ENCODE measurements at regions not wholly inside any gene's neighbourhood (a gene's known extent, or its start where the extent isn't known, plus 50 kb on each side); places are given as distances from the start of the nearest gene placed in this dataset.
"Not testable (repeated sequence)": the region's sequence is repeated elsewhere in the genome, so short reads cannot be mapped to it uniquely, and the experiment has no call there.

DNA sequence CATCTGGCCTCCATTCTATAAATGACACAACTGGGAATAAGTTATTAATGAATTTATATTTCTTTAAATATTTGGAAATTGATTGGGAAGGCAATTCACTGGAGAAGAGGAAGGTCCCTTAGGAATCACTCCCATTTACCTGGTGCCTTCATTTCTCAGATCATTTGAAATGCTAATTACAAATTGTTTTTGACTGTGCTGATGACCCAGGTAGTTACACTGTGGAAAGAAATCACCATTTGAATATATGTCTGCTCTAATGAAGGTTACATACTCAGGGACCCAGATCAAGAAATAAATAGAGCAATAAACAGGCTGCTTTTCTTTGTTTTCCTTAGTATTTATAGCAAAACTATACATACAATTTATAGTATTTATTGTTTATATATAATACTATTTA is 1759.1 kb downstream of the ARAP2 start:
- no peak for ATAC-seq (ENCODE audit: low read depth)
- no peaks in the 10 kb centered on the region for H3K9me3 Mint-ChIP-seq
- TF ChIP-seq, protein P1, sequence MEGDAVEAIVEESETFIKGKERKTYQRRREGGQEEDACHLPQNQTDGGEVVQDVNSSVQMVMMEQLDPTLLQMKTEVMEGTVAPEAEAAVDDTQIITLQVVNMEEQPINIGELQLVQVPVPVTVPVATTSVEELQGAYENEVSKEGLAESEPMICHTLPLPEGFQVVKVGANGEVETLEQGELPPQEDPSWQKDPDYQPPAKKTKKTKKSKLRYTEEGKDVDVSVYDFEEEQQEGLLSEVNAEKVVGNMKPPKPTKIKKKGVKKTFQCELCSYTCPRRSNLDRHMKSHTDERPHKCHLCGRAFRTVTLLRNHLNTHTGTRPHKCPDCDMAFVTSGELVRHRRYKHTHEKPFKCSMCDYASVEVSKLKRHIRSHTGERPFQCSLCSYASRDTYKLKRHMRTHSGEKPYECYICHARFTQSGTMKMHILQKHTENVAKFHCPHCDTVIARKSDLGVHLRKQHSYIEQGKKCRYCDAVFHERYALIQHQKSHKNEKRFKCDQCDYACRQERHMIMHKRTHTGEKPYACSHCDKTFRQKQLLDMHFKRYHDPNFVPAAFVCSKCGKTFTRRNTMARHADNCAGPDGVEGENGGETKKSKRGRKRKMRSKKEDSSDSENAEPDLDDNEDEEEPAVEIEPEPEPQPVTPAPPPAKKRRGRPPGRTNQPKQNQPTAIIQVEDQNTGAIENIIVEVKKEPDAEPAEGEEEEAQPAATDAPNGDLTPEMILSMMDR (IDR thresholded peaks at IDR 0.05): no peak
- H3K4me3 Mint-ChIP-seq: no peak overlapping the region
- no peak overlapping the region for H3K27ac Mint-ChIP-seq
- H3K4me1 Mint-ChIP-seq: no peaks in the 10 kb centered on the region
- CTCF ChIA-PET: no interaction called here
- H3K27me3 Mint-ChIP-seq: no peaks in the 10 kb centered on the region
- intact Hi-C loops (cut with micrococcal nuclease): no loop called here
- POLR2A ChIA-PET: no interaction called here
- H3K36me3 Mint-ChIP-seq (ENCODE audit: low read depth): no peaks in the 10 kb centered on the region
- DNase-seq: no peak

DNA sequence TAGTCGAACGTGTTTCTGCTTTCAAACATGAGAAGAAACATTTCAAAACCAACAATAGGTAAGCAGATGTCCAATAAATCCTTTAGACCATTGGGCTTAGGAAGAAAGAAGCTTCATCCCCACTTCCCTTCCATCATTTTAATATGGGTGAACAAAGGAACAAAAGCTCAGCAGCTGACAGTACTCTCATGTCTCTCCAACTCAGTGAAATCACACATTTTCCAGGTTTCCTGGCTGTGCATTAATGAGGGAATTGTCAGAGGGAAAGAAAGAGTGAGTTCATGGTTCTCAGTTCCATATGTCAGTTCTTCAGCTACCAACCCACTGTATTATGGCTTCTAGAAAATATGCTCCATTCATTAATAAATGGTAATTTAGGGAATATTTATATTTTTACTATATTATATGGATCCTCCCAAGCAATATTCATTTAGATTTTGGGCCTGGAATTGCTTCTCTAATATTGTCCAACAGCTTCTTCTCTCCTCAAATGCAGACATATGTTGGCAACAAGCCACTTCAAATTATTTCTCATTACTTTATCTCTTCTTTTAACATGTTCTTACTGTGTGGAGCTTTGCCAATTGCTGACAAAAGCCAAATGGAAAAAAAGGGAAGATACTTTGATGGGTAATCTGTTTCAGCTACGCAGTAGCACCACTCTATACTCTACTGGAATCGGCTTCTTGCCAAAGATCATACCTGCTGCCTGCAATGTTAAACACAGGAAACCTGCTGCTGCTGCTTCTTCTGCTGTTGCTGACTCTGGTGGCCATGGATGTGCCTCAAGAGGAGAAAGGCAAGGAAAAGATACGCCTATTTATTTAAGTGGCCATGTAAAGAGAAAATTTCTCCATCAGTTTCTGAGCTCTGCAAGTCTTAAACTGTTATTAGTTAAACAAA is 1757.6 kb downstream of the ARAP2 start:
- Mint-ChIP-seq H3K4me3 (no peak overlapping the region), H3K9me3 (peaks cover 4% of the 10 kb centered on the region), H3K4me1 (no peaks in the 10 kb centered on the region), H3K27me3 (no peaks in the 10 kb centered on the region), H3K36me3 (ENCODE audit: low read depth) (no peaks in the 10 kb centered on the region), H3K27ac (no peak overlapping the region)
- DNase-seq (no peak), ATAC-seq (ENCODE audit: low read depth) (no peak)
- TF ChIP-seq, protein P1 (IDR thresholded peaks at IDR 0.05): no peak
- intact Hi-C loops (cut with micrococcal nuclease): no loop called here
- ChIA-PET POLR2A (no interaction called here), CTCF (no interaction called here)

DNA sequence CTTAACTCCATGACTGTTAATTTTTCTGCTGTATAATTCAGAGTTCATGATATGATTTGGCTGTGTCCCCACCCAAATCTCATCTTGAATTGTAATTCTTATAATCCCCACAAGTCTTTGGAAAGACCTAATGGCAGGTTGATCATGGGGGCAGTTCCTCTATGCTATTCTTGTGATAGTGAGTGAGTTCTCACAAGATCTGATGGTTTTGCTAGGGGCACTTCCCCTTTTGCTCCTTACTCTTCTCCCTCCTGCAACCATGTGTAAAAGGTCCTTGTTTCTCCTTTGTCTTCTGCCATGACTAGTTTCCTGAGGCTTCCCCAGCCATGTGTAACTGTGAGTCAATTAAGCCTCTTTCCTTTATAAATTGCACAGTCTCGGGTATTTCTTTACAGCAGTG is 1751.9 kb downstream of the ARAP2 start:
- Mint-ChIP-seq H3K9me3 (peaks cover 9% of the 10 kb centered on the region), H3K36me3 (ENCODE audit: low read depth) (no peaks in the 10 kb centered on the region), H3K27me3 (no peaks in the 10 kb centered on the region), H3K27ac (no peak overlapping the region), H3K4me3 (no peak overlapping the region), H3K4me1 (no peaks in the 10 kb centered on the region)
- TF ChIP-seq, protein P1 (IDR thresholded peaks at IDR 0.05): no peak
- POLR2A ChIA-PET: no interaction called here
- ATAC-seq (ENCODE audit: low read depth): no peak
- CTCF ChIA-PET: no interaction called here
- DNase-seq: no peak
- intact Hi-C loops (cut with micrococcal nuclease): no loop called here

DNA sequence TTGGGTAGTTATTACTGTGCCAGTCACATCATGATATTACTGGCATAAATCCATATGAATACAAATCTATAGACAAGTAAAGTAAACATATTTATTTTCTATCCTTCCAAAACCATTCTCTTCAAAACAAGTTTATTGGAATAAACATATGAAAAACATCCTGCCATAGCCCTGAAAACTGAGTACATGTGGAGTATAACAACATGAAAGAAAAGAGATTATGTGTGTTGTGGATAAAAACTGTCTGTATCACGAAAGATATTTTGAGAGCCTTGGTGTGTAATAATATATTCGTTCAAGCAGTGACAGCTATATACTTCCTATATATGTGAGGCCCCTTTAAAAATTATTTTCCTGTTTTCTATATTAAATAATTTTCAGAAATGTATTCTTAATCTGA is 1742.2 kb downstream of the ARAP2 start:
- TF ChIP-seq, protein P1 (IDR thresholded peaks at IDR 0.05): no peak
- intact Hi-C loops (cut with micrococcal nuclease): no loop called here

DNA sequence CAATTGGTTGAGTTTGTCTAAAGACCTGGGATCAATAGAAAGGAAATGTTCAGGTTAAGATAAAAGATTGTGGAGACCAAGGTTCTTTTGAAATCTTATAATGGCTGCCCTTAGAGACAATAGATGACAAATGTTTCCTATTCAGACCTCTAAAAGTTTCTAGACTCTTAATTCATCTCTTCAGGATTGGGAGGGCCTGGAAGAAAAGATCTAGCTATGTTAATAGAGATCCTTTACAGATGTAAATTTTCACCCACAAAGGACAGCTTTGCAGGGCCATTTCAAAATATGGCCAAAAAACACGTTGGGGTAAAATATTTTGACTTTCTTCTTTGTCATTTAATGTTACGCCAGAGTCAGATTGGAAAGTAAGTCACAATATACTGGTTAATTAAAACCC is 1739.6 kb downstream of the ARAP2 start:
- H3K36me3 Mint-ChIP-seq (ENCODE audit: low read depth); H3K4me3 Mint-ChIP-seq; DNase-seq; POLR2A ChIA-PET; H3K27ac Mint-ChIP-seq; H3K27me3 Mint-ChIP-seq; intact Hi-C loops (cut with micrococcal nuclease); H3K4me1 Mint-ChIP-seq; ATAC-seq (ENCODE audit: low read depth); CTCF ChIA-PET; H3K9me3 Mint-ChIP-seq: not testable (repeated sequence)

More for the DNA sequence above, 1742.2 kb downstream of the ARAP2 start:
- ATAC-seq (ENCODE audit: low read depth) (no peak), DNase-seq (no peak)
- Mint-ChIP-seq H3K27ac (no peak overlapping the region), H3K4me3 (no peak overlapping the region), H3K4me1 (no peaks in the 10 kb centered on the region), H3K36me3 (ENCODE audit: low read depth) (no peaks in the 10 kb centered on the region), H3K27me3 (no peaks in the 10 kb centered on the region), H3K9me3 (no peaks in the 10 kb centered on the region)
- CTCF ChIA-PET: no interaction called here
- POLR2A ChIA-PET: no interaction called here

DNA sequence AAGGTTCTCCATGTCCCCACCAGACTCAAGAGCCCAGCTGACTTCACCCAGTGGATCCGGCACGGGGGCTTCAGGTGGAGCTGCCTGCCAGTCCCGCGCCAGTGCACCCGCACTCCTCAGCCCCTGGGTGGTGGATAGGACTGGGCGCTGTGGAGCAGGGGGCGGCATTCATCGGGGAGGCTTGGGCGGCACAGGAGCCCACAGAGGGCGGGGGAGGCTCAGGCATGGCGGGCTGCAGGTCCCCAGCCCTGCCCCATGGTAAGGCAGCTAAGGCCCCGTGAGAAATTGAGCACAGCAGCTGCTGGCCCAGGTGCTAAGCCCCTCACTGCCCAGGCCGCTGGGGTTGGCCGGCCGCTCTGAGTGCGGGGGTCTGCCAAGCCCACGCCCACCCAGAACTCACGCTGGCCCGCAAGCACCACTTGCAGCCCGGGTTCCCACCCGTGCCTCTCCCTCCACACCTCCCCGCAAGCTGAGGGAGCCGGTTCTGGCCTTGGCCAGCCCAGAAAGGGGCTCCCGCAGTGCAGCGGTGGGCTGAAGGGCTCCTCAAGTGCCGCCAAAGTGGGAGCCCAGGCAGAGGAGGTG is 1737.7 kb downstream of the ARAP2 start:
- POLR2A ChIA-PET; intact Hi-C loops (cut with micrococcal nuclease): not testable (repeated sequence)

More for the DNA sequence above, 1737.7 kb downstream of the ARAP2 start:
- H3K27me3 Mint-ChIP-seq; ATAC-seq (ENCODE audit: low read depth); H3K4me1 Mint-ChIP-seq; H3K9me3 Mint-ChIP-seq; H3K4me3 Mint-ChIP-seq; CTCF ChIA-PET; H3K36me3 Mint-ChIP-seq (ENCODE audit: low read depth); H3K27ac Mint-ChIP-seq; DNase-seq: not testable (repeated sequence)

All from activated B cell treated with CpG ODN at 0.5 μM for 24 hours (primary cell).